ENCODE measurements at regions not wholly inside any gene's neighbourhood (a gene's known extent, or its start where the extent isn't known, plus 50 kb on each side); places are given as distances from the start of the nearest gene placed in this dataset.

DNA sequence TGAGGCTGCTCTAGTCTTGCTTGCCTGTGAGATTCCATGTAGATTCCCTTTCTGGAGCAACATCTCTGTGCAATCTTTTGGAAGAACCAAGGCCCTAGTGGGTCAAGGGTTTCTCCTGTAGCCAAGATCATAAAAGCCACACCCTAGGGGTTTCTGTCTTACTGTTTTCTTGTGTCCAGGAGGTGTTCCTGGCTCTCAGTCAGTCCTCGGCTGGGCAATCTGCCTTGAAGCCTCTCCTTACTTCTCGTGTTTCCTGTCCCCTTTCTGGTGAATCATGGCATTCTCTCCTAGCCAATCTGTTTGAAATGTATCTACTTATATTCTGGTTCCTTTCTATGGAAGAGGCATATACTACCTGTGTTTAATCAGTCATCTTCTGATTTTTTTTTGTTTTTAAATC lies 484.8 kb upstream of the UBE2E3 start:
- no peaks in the 10 kb centered on the region for H3K36me3 ChIP-seq (ENCODE audit: low read depth)
- no peak overlapping the region for H3K4me3 ChIP-seq
- no peaks in the 10 kb centered on the region for H3K79me2 ChIP-seq (ENCODE audit: low read depth)
- H3K9me3 ChIP-seq (ENCODE audit: insufficient read depth, low read depth), result peaks cover 7% of the 10 kb centered on the region; the same call in 1 of the 2 replicates
- BruUV-seq (replicated peaks), result no TSS peak
- ChIA-PET POLR2A (ENCODE audit: unreplicated experiment) (no interaction called here), CTCF (no interaction called here)
- DNase-seq, result no peak
- peak overlapping the region; percentile 7; the same call in 1 of the 2 replicates for H2AFZ ChIP-seq
- H3K27ac ChIP-seq, result no peak overlapping the region
- no peaks in the 10 kb centered on the region for H3K27me3 ChIP-seq (ENCODE audit: insufficient read depth, low read depth)
- intact Hi-C loops (cut with micrococcal nuclease; ENCODE audit: unreplicated experiment), result no loop called here
- no peaks in the 10 kb centered on the region for H3F3A ChIP-seq (ENCODE audit: insufficient read depth, low read depth)
- no peaks in the 10 kb centered on the region for H3K4me1 ChIP-seq (replicated peaks; ENCODE audit: insufficient read depth)
- no peaks in the 10 kb centered on the region; the same call in 1 of the 2 replicates for H3K9me2 ChIP-seq (ENCODE audit: insufficient read depth)
- no peak overlapping the region for H3K4me2 ChIP-seq
- no peak for TF ChIP-seq CTCF (conservative IDR thresholded peaks at IDR 0.05)
- TF ChIP-seq EZH2 (IDR thresholded peaks at IDR 0.05; ENCODE audit: low read depth), result no peak
- H4K20me1 ChIP-seq (ENCODE audit: insufficient read depth), result no peaks in the 10 kb centered on the region

GRCh38 chr2:180494286-180494685 lies 486.1 kb upstream of the UBE2E3 start:
- H4K20me1 ChIP-seq (ENCODE audit: insufficient read depth), result no peaks in the 10 kb centered on the region
- BruUV-seq (replicated peaks), result no TSS peak
- no peak for DNase-seq
- H3K4me2 ChIP-seq, result no peak overlapping the region
- intact Hi-C loops (cut with micrococcal nuclease; ENCODE audit: unreplicated experiment), result no loop called here
- POLR2A ChIA-PET (ENCODE audit: unreplicated experiment), result no interaction called here
- no peaks in the 10 kb centered on the region for H3K4me1 ChIP-seq (replicated peaks; ENCODE audit: insufficient read depth)
- no peaks in the 10 kb centered on the region for H3F3A ChIP-seq (ENCODE audit: insufficient read depth, low read depth)
- no peak for TF ChIP-seq EZH2 (IDR thresholded peaks at IDR 0.05; ENCODE audit: low read depth)
- no peak for TF ChIP-seq CTCF (conservative IDR thresholded peaks at IDR 0.05)
- H3K27me3 ChIP-seq (ENCODE audit: insufficient read depth, low read depth), result no peaks in the 10 kb centered on the region
- no peaks in the 10 kb centered on the region for H3K79me2 ChIP-seq (ENCODE audit: low read depth)
- H3K27ac ChIP-seq, result no peak overlapping the region
- no peaks in the 10 kb centered on the region for H3K36me3 ChIP-seq (ENCODE audit: low read depth)
- no peak overlapping the region for H2AFZ ChIP-seq
- H3K9me2 ChIP-seq (ENCODE audit: insufficient read depth), result no peaks in the 10 kb centered on the region
- H3K9me3 ChIP-seq (ENCODE audit: insufficient read depth, low read depth), result peaks cover 7% of the 10 kb centered on the region; the same call in 1 of the 2 replicates
- H3K4me3 ChIP-seq, result no peak overlapping the region
- CTCF ChIA-PET, result no interaction called here

DNA sequence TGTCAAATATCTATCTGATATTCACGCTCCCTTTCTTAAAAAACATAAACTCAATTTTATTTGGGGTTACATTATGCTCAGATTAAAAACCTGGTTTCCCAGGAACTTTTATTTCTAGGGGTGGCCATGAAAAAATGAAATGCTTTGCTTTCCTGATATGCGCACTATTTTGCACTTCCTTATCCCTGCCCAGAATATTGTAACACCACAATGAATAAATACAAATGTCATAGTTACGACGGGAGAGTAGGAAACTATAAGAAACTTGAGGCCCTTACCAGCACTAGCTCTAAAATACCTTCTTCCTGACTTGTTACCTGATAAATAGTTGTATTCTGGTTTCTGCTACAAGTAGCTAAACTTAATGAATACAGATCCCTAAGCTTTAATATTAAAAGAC lies 475.6 kb upstream of the CWC22 start:
- BruUV-seq (replicated peaks), result no TSS peak
- H3K27ac ChIP-seq, result no peak overlapping the region
- H3K4me2 ChIP-seq, result no peak overlapping the region
- no peaks in the 10 kb centered on the region for H3K9me2 ChIP-seq (ENCODE audit: insufficient read depth)
- DNase-seq, result no peak
- H3K36me3 ChIP-seq (ENCODE audit: low read depth), result no peaks in the 10 kb centered on the region
- no peak overlapping the region for H2AFZ ChIP-seq
- H3K4me3 ChIP-seq, result no peak overlapping the region
- ChIA-PET CTCF (interaction anchor here (0.6 kb wide), 1 partner anchor 357 kb away, joined by 4 read pairs; no protein-coding TSS in a partner anchor), POLR2A (ENCODE audit: unreplicated experiment) (interaction anchor here (0.6 to 0.7 kb wide), 2 partner anchors 476 to 1081 kb away, joined by 3 to 8 read pairs; partner anchors contain the start of gene CWC22)
- H3K79me2 ChIP-seq (ENCODE audit: low read depth), result no peaks in the 10 kb centered on the region
- no peaks in the 10 kb centered on the region for H3K4me1 ChIP-seq (replicated peaks; ENCODE audit: insufficient read depth)
- no peaks in the 10 kb centered on the region for H3F3A ChIP-seq (ENCODE audit: insufficient read depth, low read depth)
- no peaks in the 10 kb centered on the region for H3K27me3 ChIP-seq (ENCODE audit: insufficient read depth, low read depth)
- intact Hi-C loops (cut with micrococcal nuclease; ENCODE audit: unreplicated experiment), result no loop called here
- no peaks in the 10 kb centered on the region for H3K9me3 ChIP-seq (ENCODE audit: insufficient read depth, low read depth)
- no peaks in the 10 kb centered on the region for H4K20me1 ChIP-seq (ENCODE audit: insufficient read depth)
- TF ChIP-seq EZH2 (IDR thresholded peaks at IDR 0.05; ENCODE audit: low read depth) (no peak), CTCF (conservative IDR thresholded peaks at IDR 0.05) (no peak)
